ENCODE measurements at regions not wholly inside any gene's neighbourhood (a gene's known extent, or its start where the extent isn't known, plus 50 kb on each side); places are given as distances from the start of the nearest gene placed in this dataset.
"Not testable (repeated sequence)": the region's sequence is repeated elsewhere in the genome, so short reads cannot be mapped to it uniquely, and the experiment has no call there.

DNA sequence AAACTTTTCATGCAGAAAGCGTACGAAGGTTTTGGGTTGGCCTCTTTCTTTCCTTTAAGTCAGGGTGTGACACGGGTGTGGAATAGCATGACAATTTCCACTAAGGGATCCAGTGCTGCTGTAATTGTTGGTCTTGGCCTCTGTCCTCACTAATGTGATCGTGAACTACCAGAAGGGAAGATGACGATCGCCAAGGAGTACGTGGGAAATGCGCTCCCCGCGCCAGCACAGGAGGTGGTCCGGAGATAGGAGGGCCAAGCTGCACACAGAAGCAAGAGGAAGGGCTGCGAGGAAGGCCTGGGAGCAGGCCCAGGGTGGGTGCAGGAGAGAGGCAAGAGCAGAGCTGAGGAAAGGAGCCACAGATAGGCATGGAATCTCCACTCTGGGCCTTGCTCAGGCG, 79.7 kb upstream of the PODXL start:
- H3K27ac Mint-ChIP-seq = no peak overlapping the region
- no peak for DNase-seq (ENCODE audit: low spot score)
- no peaks in the 10 kb centered on the region for H3K36me3 Mint-ChIP-seq (ENCODE audit: low read depth)
- H3K27me3 Mint-ChIP-seq (ENCODE audit: low read depth) = no peaks in the 10 kb centered on the region
- no peaks in the 10 kb centered on the region for H3K9me3 Mint-ChIP-seq
- H3K4me3 Mint-ChIP-seq = no peak overlapping the region
- H3K4me1 Mint-ChIP-seq (ENCODE audit: low read depth) = no peaks in the 10 kb centered on the region

- H3K36me3 Mint-ChIP-seq (ENCODE audit: low read depth); H3K27me3 Mint-ChIP-seq (ENCODE audit: low read depth); H3K9me3 Mint-ChIP-seq; H3K4me1 Mint-ChIP-seq (ENCODE audit: low read depth); H3K4me3 Mint-ChIP-seq; DNase-seq (ENCODE audit: low spot score); H3K27ac Mint-ChIP-seq: not testable (repeated sequence)
Measured at GRCh38 chr7:131634197-131634596, 77.8 kb upstream of the PODXL start.

- Mint-ChIP-seq H3K27me3 (ENCODE audit: low read depth) (no peaks in the 10 kb centered on the region), H3K36me3 (ENCODE audit: low read depth) (no peaks in the 10 kb centered on the region), H3K9me3 (no peaks in the 10 kb centered on the region), H3K4me3 (no peak overlapping the region), H3K27ac (no peak overlapping the region), H3K4me1 (ENCODE audit: low read depth) (no peaks in the 10 kb centered on the region)
- DNase-seq (ENCODE audit: low spot score) = no peak
Measured at GRCh38 chr7:131633342-131633843, 77.0 kb upstream of the PODXL start.

DNA sequence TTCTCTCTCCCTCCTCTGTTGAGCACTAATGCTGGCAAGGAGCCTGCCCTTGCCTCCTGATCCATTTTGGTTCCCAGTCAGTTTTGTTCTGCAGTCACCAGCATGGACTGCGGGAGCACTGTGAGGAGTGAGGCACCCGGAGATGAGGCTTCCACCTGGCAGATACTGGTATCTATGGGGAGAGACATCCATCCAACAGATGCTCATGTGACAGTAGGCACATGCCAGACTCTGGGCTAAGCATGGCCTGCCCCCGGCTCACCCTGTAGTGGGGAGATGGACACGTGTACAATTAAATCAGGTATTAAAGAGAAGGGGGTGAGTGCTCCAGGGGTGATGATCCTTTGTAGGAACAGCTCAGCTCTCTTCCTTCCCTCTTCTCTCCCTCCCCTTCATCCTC, 74.0 kb upstream of the PODXL start:
- Mint-ChIP-seq H3K27me3 (ENCODE audit: low read depth) (no peaks in the 10 kb centered on the region), H3K4me3 (no peak overlapping the region), H3K9me3 (no peaks in the 10 kb centered on the region), H3K36me3 (ENCODE audit: low read depth) (no peaks in the 10 kb centered on the region), H3K4me1 (ENCODE audit: low read depth) (no peaks in the 10 kb centered on the region), H3K27ac (no peak overlapping the region)
- DNase-seq (ENCODE audit: low spot score) = no peak

GRCh38 chr7:131629217-131629882, 72.9 kb upstream of the PODXL start:
- DNase-seq (ENCODE audit: low spot score) = no peak
- H3K9me3 Mint-ChIP-seq = no peaks in the 10 kb centered on the region
- no peaks in the 10 kb centered on the region for H3K4me1 Mint-ChIP-seq (ENCODE audit: low read depth)
- no peak overlapping the region for H3K27ac Mint-ChIP-seq
- no peak overlapping the region for H3K4me3 Mint-ChIP-seq
- no peaks in the 10 kb centered on the region for H3K36me3 Mint-ChIP-seq (ENCODE audit: low read depth)
- no peaks in the 10 kb centered on the region for H3K27me3 Mint-ChIP-seq (ENCODE audit: low read depth)

- Mint-ChIP-seq H3K4me3 (no peak overlapping the region), H3K27me3 (ENCODE audit: low read depth) (peaks cover 2% of the 10 kb centered on the region), H3K36me3 (ENCODE audit: low read depth) (no peaks in the 10 kb centered on the region), H3K27ac (no peak overlapping the region), H3K4me1 (ENCODE audit: low read depth) (no peaks in the 10 kb centered on the region), H3K9me3 (no peaks in the 10 kb centered on the region)
- no peak for DNase-seq (ENCODE audit: low spot score)
Measured at GRCh38 chr7:131628634-131629033, 72.2 kb upstream of the PODXL start.

- Mint-ChIP-seq H3K27me3 (ENCODE audit: low read depth) (peaks cover 2% of the 10 kb centered on the region), H3K36me3 (ENCODE audit: low read depth) (no peaks in the 10 kb centered on the region), H3K9me3 (no peaks in the 10 kb centered on the region), H3K4me3 (no peak overlapping the region), H3K27ac (no peak overlapping the region), H3K4me1 (ENCODE audit: low read depth) (no peaks in the 10 kb centered on the region)
- DNase-seq (ENCODE audit: low spot score) = no peak
Measured at GRCh38 chr7:131627735-131628190, 71.3 kb upstream of the PODXL start.

DNA sequence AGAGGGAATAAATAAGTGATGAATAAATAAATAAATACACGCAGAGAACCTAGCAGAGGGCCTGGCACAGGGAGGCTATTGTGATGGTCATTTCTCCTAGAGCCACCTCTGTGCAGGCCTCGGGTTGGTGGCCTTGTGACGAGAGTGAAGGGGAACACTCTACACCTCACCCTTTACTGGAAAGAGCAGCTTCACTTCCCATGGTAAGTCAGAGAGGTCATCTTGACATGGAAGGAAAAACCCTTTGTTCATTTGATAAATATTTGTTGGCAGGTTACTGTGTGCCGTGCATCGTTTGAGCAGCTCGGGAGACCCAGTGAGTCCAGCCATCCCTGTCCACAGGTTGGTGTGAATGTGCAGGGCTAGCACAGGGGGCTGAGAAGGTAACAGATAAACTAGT, 70.2 kb upstream of the PODXL start:
- peaks cover 2% of the 10 kb centered on the region for H3K27me3 Mint-ChIP-seq (ENCODE audit: low read depth)
- no peak overlapping the region for H3K27ac Mint-ChIP-seq
- H3K4me1 Mint-ChIP-seq (ENCODE audit: low read depth) = no peaks in the 10 kb centered on the region
- no peaks in the 10 kb centered on the region for H3K9me3 Mint-ChIP-seq
- no peak overlapping the region for H3K4me3 Mint-ChIP-seq
- no peak for DNase-seq (ENCODE audit: low spot score)
- H3K36me3 Mint-ChIP-seq (ENCODE audit: low read depth) = no peaks in the 10 kb centered on the region

GRCh38 chr7:131625817-131626372, 69.5 kb upstream of the PODXL start:
- Mint-ChIP-seq H3K4me1 (ENCODE audit: low read depth) (no peaks in the 10 kb centered on the region), H3K36me3 (ENCODE audit: low read depth) (no peaks in the 10 kb centered on the region), H3K9me3 (no peaks in the 10 kb centered on the region), H3K27ac (no peak overlapping the region), H3K27me3 (ENCODE audit: low read depth) (peaks cover 2% of the 10 kb centered on the region), H3K4me3 (no peak overlapping the region)
- DNase-seq (ENCODE audit: low spot score) = no peak

- H3K27me3 Mint-ChIP-seq (ENCODE audit: low read depth); H3K4me3 Mint-ChIP-seq; H3K9me3 Mint-ChIP-seq; H3K27ac Mint-ChIP-seq; DNase-seq (ENCODE audit: low spot score); H3K4me1 Mint-ChIP-seq (ENCODE audit: low read depth); H3K36me3 Mint-ChIP-seq (ENCODE audit: low read depth): not testable (repeated sequence)
Measured at GRCh38 chr7:131625345-131625744, 68.9 kb upstream of the PODXL start.

DNA sequence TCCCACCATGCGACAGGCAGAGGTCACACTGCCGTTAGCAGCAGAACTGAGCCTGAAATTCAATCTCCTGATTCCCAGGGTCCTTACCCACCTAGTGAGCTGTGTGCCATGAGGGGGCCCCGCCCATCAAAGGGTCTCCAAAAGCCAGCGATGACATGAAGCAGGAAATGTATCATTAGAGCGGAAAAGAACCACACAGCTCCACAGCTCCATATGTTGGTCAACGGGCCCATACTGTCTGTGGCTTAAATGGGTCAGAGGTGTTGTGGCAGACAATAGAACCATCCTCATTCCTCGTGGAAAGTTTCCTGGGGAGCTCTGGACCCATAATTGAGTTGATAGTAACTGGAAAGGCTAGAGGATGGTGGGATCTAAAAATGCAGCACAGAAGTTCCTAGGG, 68.1 kb upstream of the PODXL start:
- Mint-ChIP-seq H3K27me3 (ENCODE audit: low read depth) (peaks cover 2% of the 10 kb centered on the region), H3K36me3 (ENCODE audit: low read depth) (no peaks in the 10 kb centered on the region), H3K9me3 (no peaks in the 10 kb centered on the region), H3K4me1 (ENCODE audit: low read depth) (no peaks in the 10 kb centered on the region), H3K27ac (no peak overlapping the region), H3K4me3 (no peak overlapping the region)
- DNase-seq (ENCODE audit: low spot score) = no peak

- Mint-ChIP-seq H3K9me3 (no peaks in the 10 kb centered on the region), H3K36me3 (ENCODE audit: low read depth) (no peaks in the 10 kb centered on the region), H3K27ac (no peak overlapping the region), H3K27me3 (ENCODE audit: low read depth) (peaks cover 2% of the 10 kb centered on the region), H3K4me3 (no peak overlapping the region), H3K4me1 (ENCODE audit: low read depth) (no peaks in the 10 kb centered on the region)
- no peak for DNase-seq (ENCODE audit: low spot score)
Measured at GRCh38 chr7:131623154-131623553, 66.7 kb upstream of the PODXL start.

DNA sequence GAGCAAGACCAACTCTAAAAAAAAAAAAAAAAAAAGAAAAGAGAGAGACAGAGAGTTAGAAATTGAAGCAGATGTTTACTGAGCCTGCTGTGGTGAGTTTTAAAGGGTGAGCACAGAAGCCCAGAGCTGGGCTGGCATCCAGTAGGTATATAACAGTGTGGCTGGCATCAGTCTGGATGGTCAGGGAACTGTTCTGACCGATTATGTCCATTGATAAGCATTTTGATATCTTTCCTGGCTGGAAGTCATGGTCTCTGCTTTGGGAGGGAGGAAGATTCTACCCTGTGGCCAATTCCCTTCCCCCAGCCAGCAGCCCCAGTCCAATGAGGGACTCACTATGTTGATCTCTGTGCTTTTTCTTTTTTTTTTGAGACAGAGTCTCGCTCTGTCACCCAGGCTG, 65.2 kb upstream of the PODXL start:
- H3K36me3 Mint-ChIP-seq (ENCODE audit: low read depth) = no peaks in the 10 kb centered on the region
- no peaks in the 10 kb centered on the region for H3K9me3 Mint-ChIP-seq
- H3K4me3 Mint-ChIP-seq = no peak overlapping the region
- H3K4me1 Mint-ChIP-seq (ENCODE audit: low read depth) = no peaks in the 10 kb centered on the region
- DNase-seq (ENCODE audit: low spot score) = no peak
- no peak overlapping the region for H3K27ac Mint-ChIP-seq
- peaks cover 2% of the 10 kb centered on the region for H3K27me3 Mint-ChIP-seq (ENCODE audit: low read depth)

- no peak overlapping the region for H3K4me3 Mint-ChIP-seq
- no peaks in the 10 kb centered on the region for H3K9me3 Mint-ChIP-seq
- H3K36me3 Mint-ChIP-seq (ENCODE audit: low read depth) = no peaks in the 10 kb centered on the region
- no peaks in the 10 kb centered on the region for H3K4me1 Mint-ChIP-seq (ENCODE audit: low read depth)
- no peak overlapping the region for H3K27ac Mint-ChIP-seq
- H3K27me3 Mint-ChIP-seq (ENCODE audit: low read depth) = peaks cover 2% of the 10 kb centered on the region
- DNase-seq (ENCODE audit: low spot score) = no peak
Measured at GRCh38 chr7:131620673-131621609, 64.5 kb upstream of the PODXL start.
